Forelimb muscle (tissue), 1 donor: ENCODE measurements at regions not wholly inside any gene's neighbourhood (a gene's known extent, or its start where the extent isn't known, plus 50 kb on each side); places are given as distances from the start of the nearest gene placed in this dataset.
"Not testable (repeated sequence)": the region's sequence is repeated elsewhere in the genome, so short reads cannot be mapped to it uniquely, and the experiment has no call there.

Experiments
- DNase-seq: peaks from one replicate; pipeline ENCODE4 v3.0.0-alpha.2; 2013; ENCODE audit warnings: low read depth

GRCh38 chr10:131816157-131816775 is 84.5 kb upstream of the PPP2R2D start:
- DNase-seq: no peak

GRCh38 chr10:131816941-131817700 is 83.7 kb upstream of the PPP2R2D start:
- DNase-seq: no peak

- no peak for DNase-seq
These were observed 82.8 kb upstream of the PPP2R2D start for GRCh38 chr10:131817866-131818509.

GRCh38 chr10:131818510-131819234 is 82.1 kb upstream of the PPP2R2D start:
- DNase-seq: no peak

GRCh38 chr10:131819241-131820072 is 81.4 kb upstream of the PPP2R2D start:
- DNase-seq: no peak

- DNase-seq: no peak
These were observed 80.2 kb upstream of the PPP2R2D start for GRCh38 chr10:131820626-131821025.

- DNase-seq: no peak
These were observed 79.3 kb upstream of the PPP2R2D start for GRCh38 chr10:131821378-131822012.

- no peak for DNase-seq
These were observed 78.7 kb upstream of the PPP2R2D start for GRCh38 chr10:131822013-131822691.

GRCh38 chr10:131822692-131823245 is 78.0 kb upstream of the PPP2R2D start:
- DNase-seq: no peak

GRCh38 chr10:131823601-131824099 is 77.2 kb upstream of the PPP2R2D start:
- not testable (repeated sequence) for DNase-seq

GRCh38 chr10:131824371-131825149 is 76.2 kb upstream of the PPP2R2D start:
- no peak for DNase-seq

GRCh38 chr10:131825150-131825848 is 75.5 kb upstream of the PPP2R2D start:
- DNase-seq: no peak

GRCh38 chr10:131825960-131826650 is 74.7 kb upstream of the PPP2R2D start:
- DNase-seq: no peak

GRCh38 chr10:131829156-131829930 is 71.5 kb upstream of the PPP2R2D start:
- no peak for DNase-seq

GRCh38 chr10:131830446-131831130 is 70.2 kb upstream of the PPP2R2D start:
- no peak for DNase-seq

GRCh38 chr10:131831561-131831960 is 69.2 kb upstream of the PPP2R2D start:
- no peak for DNase-seq
